ENCODE measurements at regions not wholly inside any gene's neighbourhood (a gene's known extent, or its start where the extent isn't known, plus 50 kb on each side); places are given as distances from the start of the nearest gene placed in this dataset.

- no peak for TF ChIP-seq CTCF (IDR thresholded peaks at IDR 0.05)
- no peak for TF ChIP-seq POLR2A (IDR thresholded peaks at IDR 0.05)
These were observed 200.7 kb upstream of the TNP1 start for GRCh38 chr2:217060516-217060915.
